ENCODE measurements at regions not wholly inside any gene's neighbourhood (a gene's known extent, or its start where the extent isn't known, plus 50 kb on each side); places are given as distances from the start of the nearest gene placed in this dataset.

DNA sequence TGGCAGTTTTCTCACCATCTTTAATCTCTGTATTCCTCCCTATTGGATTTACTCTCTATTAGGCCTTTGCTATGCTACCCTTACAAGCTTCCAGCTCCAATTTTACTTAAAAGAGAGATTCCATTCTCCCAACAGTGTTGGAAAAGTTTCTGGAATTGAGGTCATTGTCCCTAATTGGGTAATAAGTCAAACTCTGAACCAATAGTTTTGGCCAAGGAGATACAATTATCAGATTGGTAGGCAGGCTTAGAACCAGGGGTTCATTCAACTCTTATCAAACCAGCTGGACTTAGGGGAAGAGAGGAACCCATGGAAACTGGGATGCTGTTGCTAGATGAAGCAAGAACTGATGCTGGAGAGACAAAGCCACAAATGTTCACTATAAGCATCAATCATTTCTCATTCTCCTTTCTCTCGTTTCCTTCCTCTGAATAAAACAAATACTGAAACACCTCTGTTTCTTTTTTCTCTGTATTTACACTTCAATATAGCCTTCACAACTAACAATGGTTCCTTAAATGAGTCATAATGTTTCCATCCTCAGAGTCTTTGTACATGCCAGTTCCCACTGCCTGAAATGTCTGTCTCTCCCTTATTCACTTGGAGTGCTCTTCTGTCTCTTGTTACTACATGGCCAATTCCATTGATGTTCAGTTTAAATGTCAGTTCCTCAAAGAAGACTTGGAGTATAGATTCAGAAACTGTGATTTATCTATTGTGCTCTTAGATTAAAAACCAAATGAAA is 587.3 kb downstream of the GABRG2 start:
- H3K4me1 ChIP-seq (ENCODE audit: insufficient read depth, low read length), result no peaks in the 10 kb centered on the region
- H3K27ac ChIP-seq (ENCODE audit: low read depth, low read length), result no peak overlapping the region
- H3K9me3 ChIP-seq (ENCODE audit: low read depth, low read length), result peaks cover 2% of the 10 kb centered on the region
- no peaks in the 10 kb centered on the region for H3K79me2 ChIP-seq (ENCODE audit: insufficient read depth, low read length)
- H3K4me3 ChIP-seq (ENCODE audit: insufficient read depth, low read length), result no peak overlapping the region
- H3K27me3 ChIP-seq (ENCODE audit: insufficient read depth, low read length), result no peaks in the 10 kb centered on the region
- TF ChIP-seq, protein P1, sequence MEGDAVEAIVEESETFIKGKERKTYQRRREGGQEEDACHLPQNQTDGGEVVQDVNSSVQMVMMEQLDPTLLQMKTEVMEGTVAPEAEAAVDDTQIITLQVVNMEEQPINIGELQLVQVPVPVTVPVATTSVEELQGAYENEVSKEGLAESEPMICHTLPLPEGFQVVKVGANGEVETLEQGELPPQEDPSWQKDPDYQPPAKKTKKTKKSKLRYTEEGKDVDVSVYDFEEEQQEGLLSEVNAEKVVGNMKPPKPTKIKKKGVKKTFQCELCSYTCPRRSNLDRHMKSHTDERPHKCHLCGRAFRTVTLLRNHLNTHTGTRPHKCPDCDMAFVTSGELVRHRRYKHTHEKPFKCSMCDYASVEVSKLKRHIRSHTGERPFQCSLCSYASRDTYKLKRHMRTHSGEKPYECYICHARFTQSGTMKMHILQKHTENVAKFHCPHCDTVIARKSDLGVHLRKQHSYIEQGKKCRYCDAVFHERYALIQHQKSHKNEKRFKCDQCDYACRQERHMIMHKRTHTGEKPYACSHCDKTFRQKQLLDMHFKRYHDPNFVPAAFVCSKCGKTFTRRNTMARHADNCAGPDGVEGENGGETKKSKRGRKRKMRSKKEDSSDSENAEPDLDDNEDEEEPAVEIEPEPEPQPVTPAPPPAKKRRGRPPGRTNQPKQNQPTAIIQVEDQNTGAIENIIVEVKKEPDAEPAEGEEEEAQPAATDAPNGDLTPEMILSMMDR (IDR thresholded peaks at IDR 0.05; ENCODE audit: extremely low read depth, low read depth, low read length), result no peak
- H4K20me1 ChIP-seq (ENCODE audit: insufficient read depth, low read length), result no peaks in the 10 kb centered on the region
- no peak overlapping the region for H2AFZ ChIP-seq (ENCODE audit: low read length)
- no peak for DNase-seq (ENCODE audit: insufficient read length, low spot score, missing footprints)
- no peak overlapping the region for H3K4me2 ChIP-seq (ENCODE audit: insufficient read depth, low read length)
- no peaks in the 10 kb centered on the region for H3K36me3 ChIP-seq (ENCODE audit: insufficient read depth, low read length)

DNA sequence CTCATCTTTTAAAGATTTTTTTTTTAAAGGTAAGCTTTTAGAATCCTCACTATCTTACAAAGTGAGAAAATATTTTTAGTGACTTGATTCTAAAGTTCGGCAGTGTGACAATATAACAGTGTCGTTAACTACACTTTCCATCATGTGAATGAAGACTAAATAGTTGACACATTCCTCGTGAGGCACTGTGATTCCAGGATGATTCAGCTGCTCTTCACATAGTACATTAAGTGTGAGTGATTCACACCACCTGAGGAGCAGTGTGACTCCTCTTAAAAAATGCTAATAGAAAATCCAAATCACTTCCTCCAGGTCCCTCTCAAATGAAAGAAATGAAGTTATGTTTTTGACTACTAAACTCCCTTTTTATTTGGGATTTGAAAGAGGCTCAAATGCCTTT is 589.5 kb downstream of the GABRG2 start:
- no peaks in the 10 kb centered on the region for H3K36me3 ChIP-seq (ENCODE audit: insufficient read depth, low read length)
- TF ChIP-seq, protein P1 (IDR thresholded peaks at IDR 0.05; ENCODE audit: extremely low read depth, low read depth, low read length), result no peak
- H2AFZ ChIP-seq (ENCODE audit: low read length), result no peak overlapping the region
- no peaks in the 10 kb centered on the region for H3K79me2 ChIP-seq (ENCODE audit: insufficient read depth, low read length)
- H3K4me3 ChIP-seq (ENCODE audit: insufficient read depth, low read length), result no peak overlapping the region
- H3K27ac ChIP-seq (ENCODE audit: low read depth, low read length), result no peak overlapping the region
- no peaks in the 10 kb centered on the region for H3K4me1 ChIP-seq (ENCODE audit: insufficient read depth, low read length)
- DNase-seq (ENCODE audit: insufficient read length, low spot score, missing footprints), result no peak
- no peaks in the 10 kb centered on the region for H3K9me3 ChIP-seq (ENCODE audit: low read depth, low read length)
- H4K20me1 ChIP-seq (ENCODE audit: insufficient read depth, low read length), result no peaks in the 10 kb centered on the region
- no peak overlapping the region for H3K4me2 ChIP-seq (ENCODE audit: insufficient read depth, low read length)
- no peaks in the 10 kb centered on the region for H3K27me3 ChIP-seq (ENCODE audit: insufficient read depth, low read length)

DNA sequence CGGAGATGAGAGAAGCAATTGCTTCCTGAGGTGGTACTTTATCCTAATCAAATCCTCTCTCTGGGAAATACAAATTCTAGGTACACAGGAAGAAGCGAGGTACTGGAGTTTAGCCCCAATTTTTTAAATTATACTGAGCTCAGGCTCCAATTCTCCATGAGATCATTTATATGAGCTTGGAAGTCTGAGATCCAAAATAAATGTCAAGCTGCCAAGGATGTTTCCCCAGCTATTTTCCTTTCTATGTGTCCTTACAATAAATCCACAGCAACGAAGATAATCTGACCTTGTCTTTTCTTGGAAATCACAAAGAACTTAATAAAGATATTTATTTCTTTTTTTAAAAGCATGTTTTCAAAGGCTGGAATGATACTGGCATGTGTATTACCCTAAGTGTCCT is 597.3 kb downstream of the GABRG2 start:
- H3K79me2 ChIP-seq (ENCODE audit: insufficient read depth, low read length), result no peaks in the 10 kb centered on the region
- H3K4me2 ChIP-seq (ENCODE audit: insufficient read depth, low read length), result no peak overlapping the region
- no peak overlapping the region for H3K4me3 ChIP-seq (ENCODE audit: insufficient read depth, low read length)
- H3K9me3 ChIP-seq (ENCODE audit: low read depth, low read length), result peaks cover 4% of the 10 kb centered on the region
- H3K4me1 ChIP-seq (ENCODE audit: insufficient read depth, low read length), result no peaks in the 10 kb centered on the region
- no peaks in the 10 kb centered on the region for H4K20me1 ChIP-seq (ENCODE audit: insufficient read depth, low read length)
- no peaks in the 10 kb centered on the region for H3K27me3 ChIP-seq (ENCODE audit: insufficient read depth, low read length)
- TF ChIP-seq, protein P1 (IDR thresholded peaks at IDR 0.05; ENCODE audit: extremely low read depth, low read depth, low read length), result no peak
- H3K36me3 ChIP-seq (ENCODE audit: insufficient read depth, low read length), result no peaks in the 10 kb centered on the region
- no peak overlapping the region for H3K27ac ChIP-seq (ENCODE audit: low read depth, low read length)
- no peak overlapping the region for H2AFZ ChIP-seq (ENCODE audit: low read length)
- no peak for DNase-seq (ENCODE audit: insufficient read length, low spot score, missing footprints)

- no peaks in the 10 kb centered on the region for H3K4me1 ChIP-seq (ENCODE audit: insufficient read depth, low read length)
- TF ChIP-seq, protein P1 (IDR thresholded peaks at IDR 0.05; ENCODE audit: extremely low read depth, low read depth, low read length), result no peak
- no peaks in the 10 kb centered on the region for H3K79me2 ChIP-seq (ENCODE audit: insufficient read depth, low read length)
- DNase-seq (ENCODE audit: insufficient read length, low spot score, missing footprints), result no peak
- H2AFZ ChIP-seq (ENCODE audit: low read length), result no peak overlapping the region
- no peak overlapping the region for H3K27ac ChIP-seq (ENCODE audit: low read depth, low read length)
- H3K27me3 ChIP-seq (ENCODE audit: insufficient read depth, low read length), result no peaks in the 10 kb centered on the region
- H4K20me1 ChIP-seq (ENCODE audit: insufficient read depth, low read length), result no peaks in the 10 kb centered on the region
- no peak overlapping the region for H3K4me2 ChIP-seq (ENCODE audit: insufficient read depth, low read length)
- peaks cover 4% of the 10 kb centered on the region for H3K9me3 ChIP-seq (ENCODE audit: low read depth, low read length)
- H3K4me3 ChIP-seq (ENCODE audit: insufficient read depth, low read length), result no peak overlapping the region
- no peaks in the 10 kb centered on the region for H3K36me3 ChIP-seq (ENCODE audit: insufficient read depth, low read length)
Observed at GRCh38 chr5:162668926-162669325, 601.4 kb downstream of the GABRG2 start.

Data from osteoblast (primary cell).